ENCODE measurements at regions not wholly inside any gene's neighbourhood (a gene's known extent, or its start where the extent isn't known, plus 50 kb on each side); places are given as distances from the start of the nearest gene placed in this dataset.
A peak's percentile ranks its signal among the peaks of the same experiment; 100 is the strongest.

- peak; percentile 85 for DNase-seq (ENCODE audit: low read depth)
- no peak overlapping the region for H3K4me3 ChIP-seq (ENCODE audit: low read depth, low read length)
These were observed 180.5 kb downstream of the OGFRL1 start for GRCh38 chr6:71468841-71469700.

DNA sequence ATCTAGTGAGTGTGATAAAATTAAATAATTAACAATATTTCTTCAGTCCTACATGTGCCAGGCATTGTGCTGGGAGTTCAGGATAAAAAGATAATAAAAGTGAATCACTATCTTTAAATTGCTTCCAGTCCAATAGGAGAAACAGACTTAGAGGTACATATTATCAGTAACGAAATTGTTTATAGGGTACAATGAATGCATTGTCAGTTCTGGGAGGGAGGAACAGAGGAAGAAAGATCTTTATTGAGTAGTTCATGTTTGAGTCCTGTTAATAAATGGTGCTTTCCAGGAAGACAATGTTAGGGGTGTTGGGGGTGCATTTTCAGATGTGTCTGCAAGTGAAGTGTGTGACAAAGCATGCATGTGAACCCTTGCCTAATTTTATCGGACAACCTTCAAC is 183.1 kb downstream of the OGFRL1 start:
- DNase-seq (ENCODE audit: low read depth) = no peak
- H3K4me3 ChIP-seq (ENCODE audit: low read depth, low read length) = no peak overlapping the region

GRCh38 chr6:71473926-71474325 is 185.3 kb downstream of the OGFRL1 start:
- DNase-seq (ENCODE audit: low read depth) = peak; percentile 98
- no peak overlapping the region for H3K4me3 ChIP-seq (ENCODE audit: low read depth, low read length)

DNA sequence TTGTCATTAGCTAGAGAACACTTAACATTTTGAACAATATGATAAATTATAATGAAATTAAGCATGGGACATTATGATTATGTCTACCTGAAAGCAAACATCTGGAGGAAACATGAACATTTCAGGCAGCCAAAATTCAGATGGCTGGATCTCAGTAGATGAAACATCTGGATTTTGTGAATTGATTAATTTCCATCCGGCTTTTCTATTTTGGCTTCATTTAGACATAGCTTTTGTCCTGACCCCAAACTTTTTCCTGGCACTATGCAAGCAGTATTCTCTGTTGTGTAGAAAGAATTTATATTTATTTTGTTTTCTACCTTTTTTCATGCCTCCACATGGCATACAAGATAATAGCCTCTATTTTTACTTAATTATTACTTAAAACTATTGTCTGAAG is 186.3 kb downstream of the OGFRL1 start:
- no peak overlapping the region for H3K4me3 ChIP-seq (ENCODE audit: low read depth, low read length)
- no peak for DNase-seq (ENCODE audit: low read depth)

- no peak for DNase-seq (ENCODE audit: low read depth)
- no peak overlapping the region for H3K4me3 ChIP-seq (ENCODE audit: low read depth, low read length)
These were observed 187.8 kb downstream of the OGFRL1 start for GRCh38 chr6:71476371-71476770.

- DNase-seq (ENCODE audit: low read depth) = no peak
These were observed 188.3 kb downstream of the OGFRL1 start for GRCh38 chr6:71476872-71477271.

DNA sequence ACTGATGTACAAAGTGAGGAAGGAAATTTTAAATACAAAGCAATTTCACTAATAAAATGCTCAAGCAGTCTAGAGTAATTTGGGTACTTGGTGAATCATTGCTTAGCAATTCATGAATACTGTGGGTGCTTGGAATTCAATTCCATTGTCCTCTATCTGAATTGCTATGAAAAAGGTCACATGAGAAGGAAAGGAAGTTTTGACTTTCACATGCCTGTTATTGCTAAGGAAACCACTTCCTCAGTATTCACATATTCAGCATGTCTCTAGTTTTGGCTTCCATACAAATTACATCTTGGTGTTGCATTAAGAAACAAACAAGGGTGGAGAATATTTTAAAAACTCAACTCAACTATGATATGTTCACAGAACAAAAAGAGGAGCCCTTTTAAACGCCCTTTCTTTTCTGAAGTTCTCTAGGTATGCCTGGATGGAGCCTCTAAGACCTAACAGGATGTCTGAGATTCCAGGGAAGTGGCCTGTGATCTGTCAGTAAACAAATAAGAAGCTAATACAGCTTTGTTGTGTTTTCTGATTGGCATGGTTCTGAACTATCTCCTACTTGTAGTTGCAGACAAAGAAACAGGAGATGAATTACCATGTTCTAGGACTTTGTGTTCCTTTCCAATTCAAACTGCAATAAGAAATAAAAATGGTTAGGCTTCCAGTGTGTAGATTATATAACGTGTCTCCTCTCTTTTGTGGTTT is 190.4 kb downstream of the OGFRL1 start:
- peak; percentile 86 for DNase-seq (ENCODE audit: low read depth)
- H3K4me3 ChIP-seq (ENCODE audit: low read depth, low read length) = no peak overlapping the region

More at GRCh38 chr6:71476872-71477271, 188.3 kb downstream of the OGFRL1 start:
- H3K4me3 ChIP-seq (ENCODE audit: low read depth, low read length) = no peak overlapping the region

DNA sequence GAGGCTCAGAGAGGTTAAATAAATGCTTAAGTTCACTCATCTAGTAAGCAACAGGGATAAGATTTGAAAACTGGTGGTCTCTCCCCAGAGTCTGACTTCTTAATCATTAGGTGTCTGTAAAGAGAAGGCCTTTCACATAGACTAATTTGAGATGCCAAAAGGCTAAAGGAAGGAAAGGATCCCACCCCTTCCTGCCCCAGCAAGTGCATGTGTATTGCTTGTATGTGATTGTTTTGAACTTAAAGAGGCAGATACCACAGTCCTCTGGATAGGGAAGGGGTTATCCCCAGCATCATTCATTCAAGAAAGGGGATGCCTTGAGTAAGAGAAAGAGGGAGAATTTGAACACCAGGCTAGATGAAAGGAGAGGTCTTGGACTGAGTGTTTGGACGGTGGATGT is 192.0 kb downstream of the OGFRL1 start:
- no peak overlapping the region for H3K4me3 ChIP-seq (ENCODE audit: low read depth, low read length)
- no peak for DNase-seq (ENCODE audit: low read depth)

GRCh38 chr6:71481011-71481410 is 192.4 kb downstream of the OGFRL1 start:
- no peak for DNase-seq (ENCODE audit: low read depth)
- no peak overlapping the region for H3K4me3 ChIP-seq (ENCODE audit: low read depth, low read length)

DNA sequence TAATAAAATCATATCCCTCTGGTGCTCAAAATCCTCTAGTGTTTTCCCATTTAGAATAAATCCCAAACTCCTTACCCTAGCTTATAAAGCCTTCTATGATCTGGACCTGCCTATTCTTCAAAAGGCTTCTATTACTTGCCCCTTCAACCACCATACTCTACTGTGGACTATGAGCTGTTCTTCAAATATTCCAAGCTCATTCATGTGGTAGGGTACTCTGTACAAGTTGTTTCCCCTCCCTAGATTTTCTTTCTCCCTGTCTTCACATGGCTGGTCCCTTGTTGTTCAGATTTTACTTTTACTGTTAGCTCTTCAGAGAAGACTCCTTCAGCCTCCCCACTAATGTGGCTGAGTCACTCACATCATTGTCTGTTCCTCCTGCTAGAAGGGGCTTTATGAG is 193.2 kb downstream of the OGFRL1 start:
- no peak for DNase-seq (ENCODE audit: low read depth)
- H3K4me3 ChIP-seq (ENCODE audit: low read depth, low read length) = no peak overlapping the region

DNA sequence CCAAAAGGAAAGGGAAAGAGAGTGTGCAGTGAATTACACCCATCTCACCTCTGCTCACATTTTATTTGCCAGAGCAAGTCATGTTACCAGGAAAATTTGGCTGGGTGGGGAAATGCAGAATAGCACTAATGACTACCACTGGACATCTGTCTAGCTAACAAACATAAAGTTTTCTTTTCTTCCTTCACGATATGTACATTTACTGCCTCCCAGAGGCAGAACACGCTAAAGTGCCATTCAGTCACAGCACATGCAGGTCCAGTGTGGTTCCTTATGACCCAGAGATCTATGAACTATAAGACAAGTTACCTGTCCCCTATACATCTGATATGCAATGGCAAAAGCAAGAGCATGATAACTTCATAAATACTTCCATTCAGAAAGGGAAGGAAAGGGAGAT is 194.1 kb downstream of the OGFRL1 start:
- no peak overlapping the region for H3K4me3 ChIP-seq (ENCODE audit: low read depth, low read length)
- no peak for DNase-seq (ENCODE audit: low read depth)

- H3K4me3 ChIP-seq (ENCODE audit: low read depth, low read length) = no peak overlapping the region
- no peak for DNase-seq (ENCODE audit: low read depth)
These were observed 197.8 kb downstream of the OGFRL1 start for GRCh38 chr6:71486461-71486860.

GRCh38 chr6:71488186-71488585 is 199.6 kb downstream of the OGFRL1 start:
- DNase-seq (ENCODE audit: low read depth) = no peak

DNA sequence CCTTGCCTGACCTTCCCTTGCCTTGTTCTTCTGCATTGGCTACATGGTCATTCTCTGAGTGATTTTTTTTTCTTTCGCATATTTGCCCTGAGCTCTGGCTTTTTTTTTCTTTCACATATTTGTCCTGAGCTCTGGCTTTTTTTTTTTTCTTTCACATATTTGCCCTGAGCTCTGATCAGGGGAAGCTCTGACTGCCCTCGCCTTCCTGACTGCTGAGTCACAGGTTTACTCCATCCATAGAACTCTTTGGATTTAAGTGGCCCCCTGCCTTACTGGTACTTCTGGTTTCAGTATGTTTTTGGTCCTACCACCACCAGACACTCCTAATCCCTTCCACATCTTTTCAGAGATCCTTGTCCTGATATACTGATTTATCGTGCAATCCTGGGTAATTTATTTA is 201.1 kb downstream of the OGFRL1 start:
- DNase-seq (ENCODE audit: low read depth) = peak; percentile 66
- H3K4me3 ChIP-seq (ENCODE audit: low read depth, low read length) = no peak overlapping the region

More at GRCh38 chr6:71488186-71488585, 199.6 kb downstream of the OGFRL1 start:
- H3K4me3 ChIP-seq (ENCODE audit: low read depth, low read length) = no peak overlapping the region

GRCh38 chr6:71490876-71491275 is 202.3 kb downstream of the OGFRL1 start:
- H3K4me3 ChIP-seq (ENCODE audit: low read depth, low read length) = no peak overlapping the region
- DNase-seq (ENCODE audit: low read depth) = no peak

GRCh38 chr6:71491844-71492243 is 203.2 kb downstream of the OGFRL1 start:
- H3K4me3 ChIP-seq (ENCODE audit: low read depth, low read length) = no peak overlapping the region
- DNase-seq (ENCODE audit: low read depth) = no peak

DNA sequence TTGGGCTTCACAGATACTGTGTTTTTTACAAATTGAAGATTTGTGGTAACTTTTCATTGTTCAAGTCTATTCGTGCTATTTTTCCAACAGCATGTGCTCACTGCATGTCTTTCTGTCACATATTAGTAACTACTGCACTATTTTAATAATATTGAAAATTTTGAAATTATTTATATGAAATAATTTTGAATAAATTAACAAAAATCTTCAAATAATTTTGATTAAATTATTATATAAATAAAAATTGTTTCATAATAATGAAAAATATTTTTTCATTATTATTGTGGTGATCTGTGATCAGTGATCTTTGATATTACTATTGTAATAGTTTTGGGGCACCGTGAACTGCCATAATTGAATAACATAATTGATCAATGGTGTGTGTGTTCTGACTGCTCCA is 204.1 kb downstream of the OGFRL1 start:
- no peak overlapping the region for H3K4me3 ChIP-seq (ENCODE audit: low read depth, low read length)
- DNase-seq (ENCODE audit: low read depth) = no peak

- DNase-seq (ENCODE audit: low read depth) = no peak
- H3K4me3 ChIP-seq (ENCODE audit: low read depth, low read length) = peak overlapping the region; percentile 12
These were observed 207.6 kb downstream of the OGFRL1 start for GRCh38 chr6:71496018-71496721.

GRCh38 chr6:71496722-71497033 is 208.1 kb downstream of the OGFRL1 start:
- H3K4me3 ChIP-seq (ENCODE audit: low read depth, low read length) = no peak overlapping the region
- DNase-seq (ENCODE audit: low read depth) = no peak

DNA sequence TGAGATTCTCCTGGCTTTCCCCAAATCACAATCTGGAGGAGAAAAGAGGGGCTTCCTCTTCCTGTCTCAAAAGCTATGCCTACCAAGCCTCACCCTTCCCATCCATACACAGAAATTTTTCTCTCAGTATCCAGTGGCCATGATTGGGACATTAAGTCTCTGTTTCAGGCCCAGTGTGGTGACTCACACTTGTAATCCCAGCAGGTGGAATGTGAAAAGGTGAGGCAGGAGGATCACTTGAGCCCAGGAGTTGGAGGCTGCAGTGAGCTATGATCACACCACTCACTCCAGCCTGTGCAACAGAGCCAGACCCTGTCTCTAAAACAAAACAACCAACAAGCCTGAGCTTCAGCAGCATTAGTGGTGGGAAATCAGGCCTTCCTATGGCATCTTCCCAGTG is 210.0 kb downstream of the OGFRL1 start:
- H3K4me3 ChIP-seq (ENCODE audit: low read depth, low read length) = no peak overlapping the region
- no peak for DNase-seq (ENCODE audit: low read depth)

All from skeletal muscle cell (primary cell).